Neural cell (in vitro differentiated cells): ENCODE measurements at regions not wholly inside any gene's neighbourhood (a gene's known extent, or its start where the extent isn't known, plus 50 kb on each side); places are given as distances from the start of the nearest gene placed in this dataset.

Source experiments
- H2AFZ ChIP-seq: fragments of 200-600, 300-800 bp; sonication (generic), shearing (Covaris generic); 2 replicates; pipeline ENCODE4 v1.6.0; 2014; ENCODE audit warnings: low read depth, mild to moderate bottlenecking, antibody characterized with exemption, low read length, moderate library complexity
- H3F3A ChIP-seq: fragments of 200-600 bp; shearing (Covaris generic); 2 replicates; pipeline ENCODE4 v1.6.1; 2016; ENCODE audit warnings: mild to moderate bottlenecking, moderate library complexity, mixed read lengths, antibody characterized with exemption, low read length; ENCODE audit not compliant: insufficient read depth, poor library complexity, severe bottlenecking
- H3K27ac ChIP-seq: fragments of 200-600, 300-800 bp; sonication (generic), shearing (Covaris generic); 2 replicates; pipeline ENCODE4 v1.5.1; 2014; ENCODE audit warnings: mild to moderate bottlenecking, low read length, moderate library complexity
- H3K27me3 ChIP-seq: fragments of 300-800, 200-600 bp; sonication (generic), shearing (Covaris generic); 2 replicates; pipeline ENCODE4 v1.6.0; 2014; ENCODE audit warnings: mild to moderate bottlenecking, low read depth, low read length, moderate library complexity; ENCODE audit not compliant: insufficient read depth
- H3K36me3 ChIP-seq: fragments of 300-800, 200-600 bp; sonication (generic), shearing (Covaris generic); 2 replicates; pipeline ENCODE4 v1.5.1; 2014; ENCODE audit warnings: mild to moderate bottlenecking, antibody characterized with exemption, low read length, moderate library complexity; ENCODE audit not compliant: insufficient read depth
- H3K4me2 ChIP-seq: fragments of 300-800, 200-600 bp; sonication (generic), shearing (Covaris generic); 2 replicates; pipeline ENCODE4 v1.6.0; 2014; ENCODE audit warnings: mild to moderate bottlenecking, low read length
- H3K4me3 ChIP-seq: fragments of 300-800, 200-600 bp; sonication (generic), shearing (Covaris generic); 2 replicates; pipeline ENCODE4 v1.5.1; 2014; ENCODE audit warnings: mild to moderate bottlenecking, low read length, moderate library complexity
- H3K79me2 ChIP-seq: fragments of 200-600 bp; shearing (Covaris generic); replicated peaks from 2 replicates; pipeline ENCODE4 v1.6.0; 2014; ENCODE audit warnings: mild to moderate bottlenecking, low read length, moderate library complexity; ENCODE audit not compliant: insufficient read depth
- H3K9ac ChIP-seq: fragments of 300-800, 200-600 bp; sonication (generic), shearing (Covaris generic); 2 replicates; pipeline ENCODE4 v1.6.1; 2016; ENCODE audit warnings: mild to moderate bottlenecking, low read length, mixed read lengths
- H3K9me2 ChIP-seq: fragments of 200-600 bp; shearing (Covaris generic); 2 replicates; pipeline ENCODE4 v1.6.1; 2016; ENCODE audit warnings: mild to moderate bottlenecking, low read length, mixed read lengths; ENCODE audit not compliant: insufficient read depth
- H3K9me3 ChIP-seq: fragments of 200-600, 300-800 bp; sonication (generic), shearing (Covaris generic); 2 replicates; pipeline ENCODE4 v1.6.1; 2016; ENCODE audit warnings: mild to moderate bottlenecking, mixed run types, low read length, moderate library complexity, mixed read lengths
- H4K20me1 ChIP-seq: fragments of 200-600 bp; shearing (Covaris generic); 2 replicates; pipeline ENCODE4 v1.6.1; 2016; ENCODE audit warnings: mild to moderate bottlenecking, mixed run types; ENCODE audit not compliant: insufficient read depth
- EP300 ChIP-seq: fragments of 450-650 bp; conservative IDR thresholded peaks from 2 replicates; pipeline ENCODE4 v1.6.1; 2014; ENCODE audit warnings: antibody characterized with exemption, mild to moderate bottlenecking, moderate library complexity; ENCODE audit not compliant: poor library complexity, severe bottlenecking
- EZH2 ChIP-seq: fragments of 200-600, 300-800 bp; shearing (Covaris generic), sonication (generic); IDR thresholded peaks from 2 replicates; pipeline ENCODE4 v1.6.1; 2014; ENCODE audit warnings: antibody characterized with exemption, low read length, borderline replicate concordance, mild to moderate bottlenecking; ENCODE audit not compliant: insufficient read depth, poor library complexity, severe bottlenecking
- MXI1 ChIP-seq: fragments of 450-650 bp; conservative IDR thresholded peaks from 2 replicates; pipeline ENCODE4 v1.6.1; 2014; ENCODE audit warnings: antibody characterized with exemption, mild to moderate bottlenecking; ENCODE audit not compliant: poor library complexity, severe bottlenecking
- POLR2AphosphoS5 ChIP-seq: IDR thresholded peaks from 2 replicates; pipeline ENCODE4 v1.6.1; 2012
- RAD21 ChIP-seq: fragments of 450-650 bp; conservative IDR thresholded peaks from 2 replicates; pipeline ENCODE4 v1.6.1; 2014; ENCODE audit warnings: antibody characterized with exemption, mild to moderate bottlenecking, moderate library complexity
- SMC3 ChIP-seq: fragments of 450-650 bp; conservative IDR thresholded peaks from 2 replicates; pipeline ENCODE4 v1.6.1; 2014; ENCODE audit warnings: antibody characterized with exemption, mild to moderate bottlenecking, moderate library complexity; ENCODE audit not compliant: poor library complexity
- TAF1 ChIP-seq: IDR thresholded peaks from 2 replicates; pipeline ENCODE4 v1.6.1; 2012; ENCODE audit warnings: low read depth
- TF ChIP-seq, protein P1 (sequence below): fragments of 450-650 bp; IDR thresholded peaks from 2 replicates; pipeline ENCODE4 v1.5.1; 2014; ENCODE audit warnings: antibody characterized with exemption, mild to moderate bottlenecking, moderate library complexity; ENCODE audit not compliant: poor library complexity, severe bottlenecking
- TF ChIP-seq, protein P2 (sequence below): IDR thresholded peaks from 2 replicates; pipeline ENCODE4 v1.6.1; 2012; ENCODE audit warnings: borderline replicate concordance

DNA sequence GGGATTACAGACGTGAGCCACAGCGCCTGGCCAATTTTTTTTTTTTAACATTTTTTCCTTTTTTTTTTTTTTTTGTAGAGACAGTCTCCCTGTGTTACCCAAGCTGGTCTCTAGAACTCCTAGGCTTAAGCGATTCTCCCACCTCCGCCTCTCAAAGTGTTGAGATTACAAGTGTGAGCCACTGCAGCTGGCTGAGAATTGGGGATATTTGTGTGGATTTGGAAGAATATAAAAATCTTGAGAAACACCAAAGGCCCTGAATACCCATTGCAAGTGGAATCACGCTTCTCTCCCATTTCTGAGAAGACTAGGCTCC lies 79.9 kb upstream of the ABCC4 start:
- H3F3A ChIP-seq = no peaks in the 10 kb centered on the region
- H3K36me3 ChIP-seq = no peaks in the 10 kb centered on the region
- TF ChIP-seq EZH2 = no peak
- H3K79me2 ChIP-seq = no peaks in the 10 kb centered on the region
- no peak overlapping the region for H3K9ac ChIP-seq
- H3K9me2 ChIP-seq = no peaks in the 10 kb centered on the region
- H2AFZ ChIP-seq = no peak overlapping the region
- no peak overlapping the region for H3K4me2 ChIP-seq
- no peak overlapping the region for H3K27ac ChIP-seq
- H4K20me1 ChIP-seq = no peaks in the 10 kb centered on the region
- H3K9me3 ChIP-seq = no peaks in the 10 kb centered on the region
- no peaks in the 10 kb centered on the region for H3K27me3 ChIP-seq
- H3K4me3 ChIP-seq = no peak overlapping the region

DNA sequence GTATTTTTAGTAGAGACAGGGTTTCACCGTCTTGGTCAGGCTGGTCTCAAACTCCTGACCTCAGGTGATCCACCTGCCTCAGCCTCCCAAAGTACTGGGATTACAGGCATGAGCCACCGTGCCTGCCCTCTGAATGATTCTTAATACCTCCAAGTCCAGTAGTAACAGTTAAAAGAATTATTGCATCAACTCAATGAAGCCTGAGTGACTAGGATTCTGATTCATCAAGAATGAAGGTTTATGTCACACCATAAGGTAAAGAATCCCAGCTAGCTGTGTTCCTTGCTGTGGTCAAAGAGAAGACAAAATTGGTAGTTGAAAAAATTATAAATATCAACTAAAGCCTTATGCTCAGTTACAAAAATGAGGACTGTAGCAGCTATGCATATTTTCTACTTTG lies 81.2 kb upstream of the ABCC4 start:
- no peak overlapping the region for H2AFZ ChIP-seq
- H3K27ac ChIP-seq = no peak overlapping the region
- TF ChIP-seq POLR2AphosphoS5 (no peak), EZH2 (no peak), MXI1 (no peak)
- TF ChIP-seq, protein P1, sequence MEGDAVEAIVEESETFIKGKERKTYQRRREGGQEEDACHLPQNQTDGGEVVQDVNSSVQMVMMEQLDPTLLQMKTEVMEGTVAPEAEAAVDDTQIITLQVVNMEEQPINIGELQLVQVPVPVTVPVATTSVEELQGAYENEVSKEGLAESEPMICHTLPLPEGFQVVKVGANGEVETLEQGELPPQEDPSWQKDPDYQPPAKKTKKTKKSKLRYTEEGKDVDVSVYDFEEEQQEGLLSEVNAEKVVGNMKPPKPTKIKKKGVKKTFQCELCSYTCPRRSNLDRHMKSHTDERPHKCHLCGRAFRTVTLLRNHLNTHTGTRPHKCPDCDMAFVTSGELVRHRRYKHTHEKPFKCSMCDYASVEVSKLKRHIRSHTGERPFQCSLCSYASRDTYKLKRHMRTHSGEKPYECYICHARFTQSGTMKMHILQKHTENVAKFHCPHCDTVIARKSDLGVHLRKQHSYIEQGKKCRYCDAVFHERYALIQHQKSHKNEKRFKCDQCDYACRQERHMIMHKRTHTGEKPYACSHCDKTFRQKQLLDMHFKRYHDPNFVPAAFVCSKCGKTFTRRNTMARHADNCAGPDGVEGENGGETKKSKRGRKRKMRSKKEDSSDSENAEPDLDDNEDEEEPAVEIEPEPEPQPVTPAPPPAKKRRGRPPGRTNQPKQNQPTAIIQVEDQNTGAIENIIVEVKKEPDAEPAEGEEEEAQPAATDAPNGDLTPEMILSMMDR = no peak
- no peaks in the 10 kb centered on the region for H3K79me2 ChIP-seq
- H3K4me3 ChIP-seq = no peak overlapping the region
- no peaks in the 10 kb centered on the region for H3K36me3 ChIP-seq
- H3K27me3 ChIP-seq = no peaks in the 10 kb centered on the region
- H3K9ac ChIP-seq = no peak overlapping the region
- H3F3A ChIP-seq = no peaks in the 10 kb centered on the region
- H3K9me2 ChIP-seq = no peaks in the 10 kb centered on the region
- no peaks in the 10 kb centered on the region for H4K20me1 ChIP-seq
- no peaks in the 10 kb centered on the region for H3K9me3 ChIP-seq
- H3K4me2 ChIP-seq = no peak overlapping the region

DNA sequence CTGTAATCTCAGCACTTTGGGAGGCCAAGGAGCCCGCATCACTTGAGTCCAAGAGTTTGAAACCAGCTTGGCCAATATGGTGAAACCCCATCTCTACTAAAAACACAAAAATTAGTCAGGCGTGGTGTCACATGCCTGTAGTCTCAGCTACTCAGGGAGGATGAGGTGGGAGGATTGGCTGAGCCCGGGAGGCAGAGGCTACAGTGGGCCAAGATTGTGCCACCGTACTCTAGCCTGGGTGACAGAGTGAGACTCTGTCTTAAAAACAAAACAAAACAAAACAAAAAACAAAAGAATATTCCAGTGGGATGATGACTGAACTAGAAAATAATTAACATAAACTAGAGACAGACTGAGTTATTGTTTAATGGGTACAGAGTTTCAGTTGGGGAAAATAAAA lies 81.7 kb upstream of the ABCC4 start:
- Histone ChIP-seq H3K9ac (no peak overlapping the region), H3K27me3 (no peaks in the 10 kb centered on the region), H3K4me3 (no peak overlapping the region), H3F3A (no peaks in the 10 kb centered on the region), H3K9me3 (no peaks in the 10 kb centered on the region), H4K20me1 (no peaks in the 10 kb centered on the region), H3K9me2 (no peaks in the 10 kb centered on the region), H3K36me3 (no peaks in the 10 kb centered on the region), H2AFZ (no peak overlapping the region), H3K27ac (no peak overlapping the region), H3K4me2 (no peak overlapping the region), H3K79me2 (no peaks in the 10 kb centered on the region)
- TF ChIP-seq EZH2 (no peak), MXI1 (no peak), RAD21 (no peak), POLR2AphosphoS5 (no peak), SMC3 (no peak), TAF1 (no peak), EP300 (no peak)
- TF ChIP-seq, protein P2, sequence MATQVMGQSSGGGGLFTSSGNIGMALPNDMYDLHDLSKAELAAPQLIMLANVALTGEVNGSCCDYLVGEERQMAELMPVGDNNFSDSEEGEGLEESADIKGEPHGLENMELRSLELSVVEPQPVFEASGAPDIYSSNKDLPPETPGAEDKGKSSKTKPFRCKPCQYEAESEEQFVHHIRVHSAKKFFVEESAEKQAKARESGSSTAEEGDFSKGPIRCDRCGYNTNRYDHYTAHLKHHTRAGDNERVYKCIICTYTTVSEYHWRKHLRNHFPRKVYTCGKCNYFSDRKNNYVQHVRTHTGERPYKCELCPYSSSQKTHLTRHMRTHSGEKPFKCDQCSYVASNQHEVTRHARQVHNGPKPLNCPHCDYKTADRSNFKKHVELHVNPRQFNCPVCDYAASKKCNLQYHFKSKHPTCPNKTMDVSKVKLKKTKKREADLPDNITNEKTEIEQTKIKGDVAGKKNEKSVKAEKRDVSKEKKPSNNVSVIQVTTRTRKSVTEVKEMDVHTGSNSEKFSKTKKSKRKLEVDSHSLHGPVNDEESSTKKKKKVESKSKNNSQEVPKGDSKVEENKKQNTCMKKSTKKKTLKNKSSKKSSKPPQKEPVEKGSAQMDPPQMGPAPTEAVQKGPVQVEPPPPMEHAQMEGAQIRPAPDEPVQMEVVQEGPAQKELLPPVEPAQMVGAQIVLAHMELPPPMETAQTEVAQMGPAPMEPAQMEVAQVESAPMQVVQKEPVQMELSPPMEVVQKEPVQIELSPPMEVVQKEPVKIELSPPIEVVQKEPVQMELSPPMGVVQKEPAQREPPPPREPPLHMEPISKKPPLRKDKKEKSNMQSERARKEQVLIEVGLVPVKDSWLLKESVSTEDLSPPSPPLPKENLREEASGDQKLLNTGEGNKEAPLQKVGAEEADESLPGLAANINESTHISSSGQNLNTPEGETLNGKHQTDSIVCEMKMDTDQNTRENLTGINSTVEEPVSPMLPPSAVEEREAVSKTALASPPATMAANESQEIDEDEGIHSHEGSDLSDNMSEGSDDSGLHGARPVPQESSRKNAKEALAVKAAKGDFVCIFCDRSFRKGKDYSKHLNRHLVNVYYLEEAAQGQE = no peak
- TF ChIP-seq, protein P1 = no peak
